HG03135 (cell line): ENCODE measurements at regions not wholly inside any gene's neighbourhood (a gene's known extent, or its start where the extent isn't known, plus 50 kb on each side); places are given as distances from the start of the nearest gene placed in this dataset.
"Not testable (repeated sequence)": the region's sequence is repeated elsewhere in the genome, so short reads cannot be mapped to it uniquely, and the experiment has no call there.

Experiments
- ATAC-seq: cut with Tn5 transposase; IDR thresholded peaks from one replicate; pipeline ENCODE4 v1.9.1; 2021; ENCODE audit warnings: mild to moderate bottlenecking, moderate library complexity; ENCODE audit not compliant: unreplicated experiment

- no peak for ATAC-seq
Observed at GRCh38 chr21:17340081-17340480, 172.8 kb upstream of the CXADR start.

GRCh38 chr21:17343055-17343454, 169.8 kb upstream of the CXADR start:
- ATAC-seq, result no peak

DNA sequence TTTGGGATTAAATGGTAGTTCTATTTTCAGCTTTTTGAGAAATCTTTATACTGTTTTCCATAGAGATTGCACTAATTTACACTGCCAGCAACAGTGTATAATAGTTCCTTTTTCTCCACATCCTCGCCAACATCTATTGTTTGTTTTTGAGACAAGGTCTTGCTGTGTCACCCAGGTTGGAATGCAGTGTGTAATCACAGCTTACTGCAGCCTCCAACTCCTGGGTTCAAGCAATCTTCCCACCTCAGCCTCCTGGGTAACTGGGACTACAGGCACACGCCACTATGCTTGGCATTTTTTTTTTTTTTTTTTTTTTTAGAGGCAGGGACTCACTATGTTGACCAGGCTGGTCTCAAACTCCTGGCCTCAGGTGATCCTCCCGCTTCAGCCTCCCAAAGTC, 164.5 kb upstream of the CXADR start:
- ATAC-seq, result no peak

- no peak for ATAC-seq
Observed at GRCh38 chr21:17348849-17349248, 164.0 kb upstream of the CXADR start.

DNA sequence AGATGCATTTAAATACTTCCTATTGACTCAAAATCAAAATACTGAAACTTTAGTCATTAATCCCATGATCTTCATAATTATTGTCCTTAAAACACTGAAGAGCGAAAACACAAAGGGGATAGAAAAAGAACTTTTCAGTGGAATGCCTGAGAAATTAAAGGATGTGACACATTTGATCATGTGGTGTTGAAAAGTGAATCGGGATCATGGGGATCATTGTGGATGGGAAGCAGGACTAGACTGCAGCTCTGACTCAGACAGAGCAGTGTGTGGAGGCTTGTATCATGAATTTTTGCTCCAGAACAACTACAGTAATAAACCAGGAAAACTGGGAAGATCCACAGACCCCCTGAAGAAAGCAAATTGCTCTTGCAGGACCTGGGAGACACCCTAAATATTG, 161.1 kb upstream of the CXADR start:
- no peak for ATAC-seq

DNA sequence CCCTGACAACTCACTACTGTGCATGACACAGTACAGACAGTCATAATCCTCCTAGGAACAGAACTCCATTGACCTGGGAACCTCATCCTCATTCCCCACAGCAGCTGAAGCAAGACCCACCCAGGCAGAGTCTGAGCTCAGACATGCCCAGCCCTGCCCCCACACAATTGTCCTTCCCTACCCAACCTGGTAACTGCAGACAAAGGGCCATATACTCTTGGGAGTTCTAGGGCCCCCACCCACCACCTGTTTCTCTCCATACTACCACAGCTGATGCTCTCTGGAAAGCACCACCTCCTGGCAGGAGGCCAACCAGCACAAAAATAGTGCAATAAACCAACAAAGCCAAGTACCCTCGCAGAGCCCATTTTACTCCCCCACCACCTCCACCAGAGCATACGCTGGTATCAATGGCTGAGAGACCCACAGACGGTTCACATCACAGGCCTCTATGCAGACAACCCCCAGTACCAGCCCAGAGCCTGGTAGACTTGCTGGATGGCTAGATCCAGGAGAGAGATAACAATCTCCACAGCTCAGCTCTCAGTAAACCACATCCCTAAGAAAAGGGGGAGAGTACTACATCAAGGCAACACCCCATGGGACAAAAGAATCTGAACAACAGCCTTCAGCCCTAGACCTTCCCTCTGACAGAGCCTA, 159.7 kb upstream of the CXADR start:
- ATAC-seq, result no peak

- no peak for ATAC-seq
Observed at GRCh38 chr21:17359781-17360180, 153.1 kb upstream of the CXADR start.

- ATAC-seq, result no peak
Observed at GRCh38 chr21:17368748-17369363, 144.0 kb upstream of the CXADR start.

DNA sequence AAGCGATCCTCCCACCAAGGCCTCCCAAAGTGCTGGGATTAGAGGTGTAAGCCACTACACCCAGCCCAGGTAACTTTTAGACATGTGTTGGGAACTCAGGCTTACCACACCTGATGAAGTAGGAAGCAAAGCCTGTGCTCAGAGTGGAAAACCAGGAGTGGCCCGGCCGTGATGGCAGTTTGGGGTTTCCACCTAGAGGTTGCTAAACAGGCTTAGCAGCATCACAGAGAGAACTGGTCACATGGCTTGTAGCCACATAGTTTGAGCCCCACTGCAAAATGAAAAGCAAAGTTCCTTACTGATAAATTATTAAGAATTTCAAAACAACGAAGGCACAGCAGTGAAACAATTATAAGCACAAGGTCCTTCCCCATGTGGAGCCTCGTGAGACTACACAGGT, 142.6 kb upstream of the CXADR start:
- ATAC-seq, result no peak

DNA sequence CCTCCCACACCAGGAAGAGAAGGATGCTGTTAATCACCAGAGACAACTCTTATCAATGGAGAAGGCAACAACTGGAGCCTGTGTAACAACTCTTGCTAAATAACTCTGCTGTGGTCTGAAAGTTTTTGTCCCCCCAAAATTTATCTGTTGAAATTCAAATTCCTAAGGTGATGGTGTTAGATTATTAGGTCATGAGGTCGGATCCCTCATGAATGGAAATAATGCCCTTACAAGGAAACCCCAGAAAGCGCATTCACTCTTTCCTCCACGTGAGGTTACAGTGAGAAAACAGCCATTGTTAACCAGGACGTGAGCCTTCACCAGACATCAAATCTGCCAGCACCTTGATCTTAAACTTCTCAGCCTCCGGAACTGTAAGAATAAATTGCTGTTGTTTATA, 141.9 kb upstream of the CXADR start:
- no peak for ATAC-seq

- no peak for ATAC-seq
Observed at GRCh38 chr21:17371450-17371849, 141.4 kb upstream of the CXADR start.

- no peak for ATAC-seq
Observed at GRCh38 chr21:17372200-17372599, 140.6 kb upstream of the CXADR start.

DNA sequence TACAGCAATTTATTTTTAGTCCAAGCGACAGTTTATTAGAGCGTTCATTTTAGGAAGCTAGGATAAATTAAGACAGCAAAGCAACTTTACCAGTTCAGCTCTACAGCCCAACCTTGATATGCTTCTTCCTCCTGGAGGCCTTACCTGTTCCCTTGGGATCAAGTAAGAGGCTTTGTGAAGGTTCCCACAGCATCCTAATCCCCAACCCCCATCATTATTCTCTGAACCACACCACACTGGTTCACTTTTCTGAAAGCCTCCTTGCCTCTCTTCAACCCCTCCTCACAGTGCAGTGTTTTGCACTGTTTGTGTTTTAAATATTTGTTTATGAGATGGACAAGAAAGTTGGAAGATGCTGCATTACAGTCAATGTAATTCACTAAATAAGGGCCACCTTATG, 126.3 kb upstream of the CXADR start:
- ATAC-seq, result no peak

GRCh38 chr21:17387030-17387617, 125.7 kb upstream of the CXADR start:
- ATAC-seq, result peak; percentile 78

- no peak for ATAC-seq
Observed at GRCh38 chr21:17388226-17388625, 124.6 kb upstream of the CXADR start.

DNA sequence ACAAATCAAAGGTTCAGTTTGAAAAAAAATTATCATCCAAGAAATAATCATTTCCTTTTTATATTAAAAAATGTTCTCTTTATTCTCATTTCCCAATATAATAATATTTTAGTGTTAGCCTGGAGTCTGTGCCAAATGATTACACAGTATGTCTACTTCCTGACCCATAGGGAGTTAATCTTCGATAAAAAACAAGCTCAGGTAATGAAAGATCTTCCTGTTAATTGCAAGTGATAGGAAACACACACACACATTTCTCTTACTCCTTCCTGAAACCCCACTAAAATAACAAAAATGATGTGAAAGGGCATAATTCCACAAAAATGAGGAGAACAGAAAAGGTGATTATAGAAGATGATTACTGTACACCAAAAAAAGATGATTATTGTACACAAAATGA, 123.5 kb upstream of the CXADR start:
- ATAC-seq, result no peak

- ATAC-seq, result no peak
Observed at GRCh38 chr21:17390569-17390968, 122.3 kb upstream of the CXADR start.

GRCh38 chr21:17391811-17392340, 121.0 kb upstream of the CXADR start:
- no peak for ATAC-seq

DNA sequence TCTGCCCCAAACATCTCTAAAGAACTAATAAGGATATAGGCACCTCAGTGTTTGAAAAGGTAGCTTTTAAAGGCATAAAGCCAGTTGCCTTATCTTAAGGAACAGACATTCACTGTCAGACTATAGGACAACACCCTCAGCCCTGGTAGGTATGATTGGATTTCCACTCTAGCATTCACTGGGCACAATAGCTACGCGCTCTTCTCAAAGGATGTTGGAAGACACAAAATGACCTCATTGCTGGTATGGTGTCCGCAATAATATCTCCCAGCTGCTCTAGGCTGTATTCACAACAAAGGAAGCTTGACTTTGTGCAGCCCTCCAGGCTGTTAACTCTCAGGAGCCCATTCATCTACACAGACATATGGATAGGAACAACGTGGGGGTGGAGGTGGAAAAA, 119.4 kb upstream of the CXADR start:
- no peak for ATAC-seq

GRCh38 chr21:17396948-17397347, 115.9 kb upstream of the CXADR start:
- ATAC-seq, result no peak

DNA sequence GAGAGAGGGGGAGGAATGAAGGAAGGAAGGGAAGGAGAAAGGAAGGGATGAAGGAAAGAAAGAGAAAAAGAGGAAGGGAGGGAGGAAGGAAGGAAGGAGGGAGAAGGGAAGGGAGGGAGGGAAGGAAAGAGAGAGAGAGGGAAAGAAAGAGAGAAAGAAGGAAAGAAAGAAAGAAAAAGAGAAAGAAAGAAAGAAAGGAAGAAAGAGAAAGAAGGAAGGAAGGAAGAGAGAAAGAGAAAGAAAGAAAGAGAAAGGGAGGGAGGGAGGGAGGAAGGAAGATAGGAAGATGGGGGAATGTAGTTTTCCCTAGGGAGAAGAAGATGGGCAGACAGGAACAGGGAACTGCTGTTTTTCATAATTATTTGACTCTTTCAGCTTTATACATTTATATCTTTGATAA, 115.1 kb upstream of the CXADR start:
- no peak for ATAC-seq

GRCh38 chr21:17398954-17399353, 113.9 kb upstream of the CXADR start:
- not testable (repeated sequence) for ATAC-seq
